ENCODE measurements at regions not wholly inside any gene's neighbourhood (a gene's known extent, or its start where the extent isn't known, plus 50 kb on each side); places are given as distances from the start of the nearest gene placed in this dataset.
"Not testable (repeated sequence)": the region's sequence is repeated elsewhere in the genome, so short reads cannot be mapped to it uniquely, and the experiment has no call there.

GRCh38 chr10:2546894-2547293, 520.5 kb upstream of the PFKP start:
- TF ChIP-seq CTCF (conservative IDR thresholded peaks at IDR 0.05; ENCODE audit: low read depth in 2 of 2); POLR2AphosphoS5 (IDR thresholded peaks at IDR 0.05; ENCODE audit: low read depth); EZH2 (IDR thresholded peaks at IDR 0.05; ENCODE audit: low read depth, unreplicated experiment); EZH2phosphoT487 (IDR thresholded peaks at IDR 0.05; ENCODE audit: unreplicated experiment); STAT1 (IDR thresholded peaks at IDR 0.05; ENCODE audit: unreplicated experiment): not testable (repeated sequence)
- TF ChIP-seq, protein P1, sequence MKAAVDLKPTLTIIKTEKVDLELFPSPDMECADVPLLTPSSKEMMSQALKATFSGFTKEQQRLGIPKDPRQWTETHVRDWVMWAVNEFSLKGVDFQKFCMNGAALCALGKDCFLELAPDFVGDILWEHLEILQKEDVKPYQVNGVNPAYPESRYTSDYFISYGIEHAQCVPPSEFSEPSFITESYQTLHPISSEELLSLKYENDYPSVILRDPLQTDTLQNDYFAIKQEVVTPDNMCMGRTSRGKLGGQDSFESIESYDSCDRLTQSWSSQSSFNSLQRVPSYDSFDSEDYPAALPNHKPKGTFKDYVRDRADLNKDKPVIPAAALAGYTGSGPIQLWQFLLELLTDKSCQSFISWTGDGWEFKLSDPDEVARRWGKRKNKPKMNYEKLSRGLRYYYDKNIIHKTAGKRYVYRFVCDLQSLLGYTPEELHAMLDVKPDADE (IDR thresholded peaks at IDR 0.05): not testable (repeated sequence)
- TF ChIP-seq, protein P2, sequence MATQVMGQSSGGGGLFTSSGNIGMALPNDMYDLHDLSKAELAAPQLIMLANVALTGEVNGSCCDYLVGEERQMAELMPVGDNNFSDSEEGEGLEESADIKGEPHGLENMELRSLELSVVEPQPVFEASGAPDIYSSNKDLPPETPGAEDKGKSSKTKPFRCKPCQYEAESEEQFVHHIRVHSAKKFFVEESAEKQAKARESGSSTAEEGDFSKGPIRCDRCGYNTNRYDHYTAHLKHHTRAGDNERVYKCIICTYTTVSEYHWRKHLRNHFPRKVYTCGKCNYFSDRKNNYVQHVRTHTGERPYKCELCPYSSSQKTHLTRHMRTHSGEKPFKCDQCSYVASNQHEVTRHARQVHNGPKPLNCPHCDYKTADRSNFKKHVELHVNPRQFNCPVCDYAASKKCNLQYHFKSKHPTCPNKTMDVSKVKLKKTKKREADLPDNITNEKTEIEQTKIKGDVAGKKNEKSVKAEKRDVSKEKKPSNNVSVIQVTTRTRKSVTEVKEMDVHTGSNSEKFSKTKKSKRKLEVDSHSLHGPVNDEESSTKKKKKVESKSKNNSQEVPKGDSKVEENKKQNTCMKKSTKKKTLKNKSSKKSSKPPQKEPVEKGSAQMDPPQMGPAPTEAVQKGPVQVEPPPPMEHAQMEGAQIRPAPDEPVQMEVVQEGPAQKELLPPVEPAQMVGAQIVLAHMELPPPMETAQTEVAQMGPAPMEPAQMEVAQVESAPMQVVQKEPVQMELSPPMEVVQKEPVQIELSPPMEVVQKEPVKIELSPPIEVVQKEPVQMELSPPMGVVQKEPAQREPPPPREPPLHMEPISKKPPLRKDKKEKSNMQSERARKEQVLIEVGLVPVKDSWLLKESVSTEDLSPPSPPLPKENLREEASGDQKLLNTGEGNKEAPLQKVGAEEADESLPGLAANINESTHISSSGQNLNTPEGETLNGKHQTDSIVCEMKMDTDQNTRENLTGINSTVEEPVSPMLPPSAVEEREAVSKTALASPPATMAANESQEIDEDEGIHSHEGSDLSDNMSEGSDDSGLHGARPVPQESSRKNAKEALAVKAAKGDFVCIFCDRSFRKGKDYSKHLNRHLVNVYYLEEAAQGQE (IDR thresholded peaks at IDR 0.05; ENCODE audit: unreplicated experiment): not testable (repeated sequence)
